ENCODE measurements at regions not wholly inside any gene's neighbourhood (a gene's known extent, or its start where the extent isn't known, plus 50 kb on each side); places are given as distances from the start of the nearest gene placed in this dataset.
"Not testable (repeated sequence)": the region's sequence is repeated elsewhere in the genome, so short reads cannot be mapped to it uniquely, and the experiment has no call there.

- no peak for DNase-seq (ENCODE audit: low read depth)
These were observed 111.4 kb upstream of the TIAM1 start for GRCh38 chr21:31455506-31455905.

- DNase-seq (ENCODE audit: low read depth): no peak
These were observed 106.9 kb upstream of the TIAM1 start for GRCh38 chr21:31450980-31451379.

GRCh38 chr21:31449921-31450535 is 106.0 kb upstream of the TIAM1 start:
- DNase-seq (ENCODE audit: low read depth): no peak

GRCh38 chr21:31448496-31448895 is 104.4 kb upstream of the TIAM1 start:
- no peak for DNase-seq (ENCODE audit: low read depth)

GRCh38 chr21:31447505-31447904 is 103.4 kb upstream of the TIAM1 start:
- DNase-seq (ENCODE audit: low read depth): peak; percentile 23

GRCh38 chr21:31446226-31446855 is 102.3 kb upstream of the TIAM1 start:
- no peak for DNase-seq (ENCODE audit: low read depth)

- DNase-seq (ENCODE audit: low read depth): no peak
These were observed 101.1 kb upstream of the TIAM1 start for GRCh38 chr21:31445137-31445536.

GRCh38 chr21:31443736-31444521 is 99.9 kb upstream of the TIAM1 start:
- peak; percentile 22 for DNase-seq (ENCODE audit: low read depth)

- no peak for DNase-seq (ENCODE audit: low read depth)
These were observed 98.3 kb upstream of the TIAM1 start for GRCh38 chr21:31442339-31442738.

- no peak for DNase-seq (ENCODE audit: low read depth)
These were observed 85.4 kb upstream of the TIAM1 start for GRCh38 chr21:31429506-31429905.

- DNase-seq (ENCODE audit: low read depth): no peak
These were observed 82.3 kb upstream of the TIAM1 start for GRCh38 chr21:31426235-31426797.

- no peak for DNase-seq (ENCODE audit: low read depth)
These were observed 81.1 kb upstream of the TIAM1 start for GRCh38 chr21:31425138-31425537.

GRCh38 chr21:31424058-31424457 is 80.0 kb upstream of the TIAM1 start:
- no peak for DNase-seq (ENCODE audit: low read depth)

- no peak for DNase-seq (ENCODE audit: low read depth)
These were observed 76.9 kb upstream of the TIAM1 start for GRCh38 chr21:31420988-31421387.

GRCh38 chr21:31420354-31420753 is 76.3 kb upstream of the TIAM1 start:
- no peak for DNase-seq (ENCODE audit: low read depth)

GRCh38 chr21:31418377-31419001 is 74.4 kb upstream of the TIAM1 start:
- no peak for DNase-seq (ENCODE audit: low read depth)

- not testable (repeated sequence) for DNase-seq (ENCODE audit: low read depth)
These were observed 73.2 kb upstream of the TIAM1 start for GRCh38 chr21:31417214-31417613.

- DNase-seq (ENCODE audit: low read depth): no peak
These were observed 72.4 kb upstream of the TIAM1 start for GRCh38 chr21:31416465-31416864.

- DNase-seq (ENCODE audit: low read depth): no peak
These were observed 70.4 kb upstream of the TIAM1 start for GRCh38 chr21:31414263-31415000.

- DNase-seq (ENCODE audit: low read depth): no peak
These were observed 69.6 kb upstream of the TIAM1 start for GRCh38 chr21:31413698-31414097.

- DNase-seq (ENCODE audit: low read depth): no peak
These were observed 66.6 kb upstream of the TIAM1 start for GRCh38 chr21:31410499-31411131.

All from HS-5 (cell line).